ENCODE measurements at regions not wholly inside any gene's neighbourhood (a gene's known extent, or its start where the extent isn't known, plus 50 kb on each side); places are given as distances from the start of the nearest gene placed in this dataset.

DNA sequence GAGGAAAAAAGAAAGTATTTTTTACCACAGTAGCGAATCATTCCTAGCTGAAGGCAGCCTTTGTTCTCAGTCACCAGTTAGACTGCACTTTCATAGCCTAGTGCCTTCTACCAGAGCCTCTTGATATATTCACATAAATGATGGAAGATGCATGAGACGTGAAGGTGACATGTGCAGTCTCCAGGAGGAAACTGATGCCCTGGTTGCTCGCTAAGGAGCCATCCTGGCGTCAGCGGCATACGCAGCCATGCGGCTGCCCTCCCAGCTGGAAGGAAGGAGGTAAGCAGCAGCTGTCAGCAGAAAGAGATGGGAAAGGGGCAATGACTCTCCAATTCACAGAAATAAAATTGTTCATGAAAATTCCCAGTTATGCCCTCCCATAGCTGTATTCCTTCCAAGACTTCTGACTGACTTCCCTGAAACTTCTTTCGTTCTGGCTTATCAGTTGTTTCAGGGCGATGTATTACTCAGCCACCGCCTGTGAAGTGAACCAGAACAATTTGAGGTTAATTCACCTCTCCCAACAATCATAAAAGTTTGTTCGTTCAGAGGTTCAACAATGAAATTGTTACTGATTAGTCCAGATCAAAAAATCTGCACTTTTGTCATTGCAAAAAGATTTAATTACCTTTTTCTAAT, 331.2 kb downstream of the NR2F1-AS1 start:
- H3K79me2 ChIP-seq (ENCODE audit: control insufficient read depth, insufficient read depth, low read length), result no peaks in the 10 kb centered on the region
- H3K9ac ChIP-seq (ENCODE audit: control insufficient read depth, insufficient read depth, low read length), result no peak overlapping the region
- intact Hi-C loops (cut with micrococcal nuclease; ENCODE audit: unreplicated experiment) (no loop called here), in situ Hi-C loops (cut with MboI) (no loop called here)
- H3K27me3 ChIP-seq (replicated peaks in 1 of 2; ENCODE audit: control insufficient read depth in 2 of 2, insufficient read depth in 2 of 2, low read length in 1 of 2), result no peaks in the 10 kb centered on the region
- no peak for ATAC-seq
- FAIRE-seq, result no peak
- DNase-seq (ENCODE audit: low read depth, low spot score), result no peak
- H3K4me3 ChIP-seq, result no peak overlapping the region
- H3K27ac ChIP-seq (ENCODE audit: control insufficient read depth, insufficient read depth), result no peak overlapping the region
- no peak overlapping the region for H3K4me2 ChIP-seq (ENCODE audit: control insufficient read depth, insufficient read depth)
- H3K4me1 ChIP-seq (ENCODE audit: control insufficient read depth, insufficient read depth, low read length), result no peaks in the 10 kb centered on the region
- BruUV-seq (replicated peaks), result no TSS peak
- ChIA-PET CTCF (interaction anchor here (0.5 kb wide), 1 partner anchor 1325 kb away, joined by 3 read pairs; no protein-coding TSS in a partner anchor), SMC1A (ENCODE audit: uncharacterized antibody, unreplicated experiment) (interaction anchor here (0.5 kb wide), 1 partner anchor 423 kb away, joined by 3 read pairs; no protein-coding TSS in a partner anchor), POLR2A (no interaction called here), RAD21 (ENCODE audit: unreplicated experiment) (no interaction called here)
- H2AFZ ChIP-seq (ENCODE audit: control insufficient read depth, low read depth, low read length), result no peak overlapping the region
- H3K9me3 ChIP-seq (replicated peaks; ENCODE audit: control insufficient read depth, insufficient read depth, low read length), result no peaks in the 10 kb centered on the region
- no peaks in the 10 kb centered on the region for H4K20me1 ChIP-seq (ENCODE audit: control insufficient read depth, insufficient read depth)
- WGBS (ENCODE audit: insufficient coverage, insufficient replicate concordance, low lambda C conversion rate, missing lambda C conversion rate), result 26% methylated on average over 11 of the region's 11 CpGs
- H3K36me3 ChIP-seq (ENCODE audit: control insufficient read depth in 2 of 2, insufficient read depth in 2 of 2, low read length in 1 of 2), result no peaks in the 10 kb centered on the region
- TF ChIP-seq, protein P1, sequence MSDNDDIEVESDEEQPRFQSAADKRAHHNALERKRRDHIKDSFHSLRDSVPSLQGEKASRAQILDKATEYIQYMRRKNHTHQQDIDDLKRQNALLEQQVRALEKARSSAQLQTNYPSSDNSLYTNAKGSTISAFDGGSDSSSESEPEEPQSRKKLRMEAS (IDR thresholded peaks at IDR 0.05; ENCODE audit: low read depth, low read length), result no peak
- TF ChIP-seq NFXL1 (IDR thresholded peaks at IDR 0.05; ENCODE audit: borderline replicate concordance) (no peak), BHLHE40 (IDR thresholded peaks at IDR 0.05; ENCODE audit: borderline replicate concordance in 1 of 2, low read depth in 2 of 2, low read length in 1 of 2) (no peak), SIN3A (IDR thresholded peaks at IDR 0.05; ENCODE audit: low read depth, low read length) (no peak), ATF3 (IDR thresholded peaks at IDR 0.05; ENCODE audit: borderline replicate concordance, extremely low read depth, low read depth, low read length) (no peak), MEF2B (IDR thresholded peaks at IDR 0.05; ENCODE audit: partially characterized antibody, poor library complexity, severe bottlenecking) (no peak), KAT2A (conservative IDR thresholded peaks at IDR 0.05; ENCODE audit: control insufficient read depth, low read depth, low read length) (no peak), ZNF207 (IDR thresholded peaks at IDR 0.05; ENCODE audit: borderline replicate concordance) (no peak), RAD21 (IDR thresholded peaks at IDR 0.05; ENCODE audit: insufficient read depth, low read depth, low read length) (no peak), PAX5 (IDR thresholded peaks at IDR 0.05; ENCODE audit: borderline replicate concordance, low read depth, low read length) (no peak), NR2C1 (IDR thresholded peaks at IDR 0.05) (no peak), SMAD5 (IDR thresholded peaks at IDR 0.05; ENCODE audit: low read depth) (no peak), POLR2AphosphoS2 (IDR thresholded peaks at IDR 0.05; ENCODE audit: low read depth, low read length) (no peak), SUZ12 (IDR thresholded peaks at IDR 0.05; ENCODE audit: unreplicated experiment) (no peak), TBL1XR1 (IDR thresholded peaks at IDR 0.05; ENCODE audit: low read depth, low read length) (no peak)
- TF ChIP-seq, protein P2, sequence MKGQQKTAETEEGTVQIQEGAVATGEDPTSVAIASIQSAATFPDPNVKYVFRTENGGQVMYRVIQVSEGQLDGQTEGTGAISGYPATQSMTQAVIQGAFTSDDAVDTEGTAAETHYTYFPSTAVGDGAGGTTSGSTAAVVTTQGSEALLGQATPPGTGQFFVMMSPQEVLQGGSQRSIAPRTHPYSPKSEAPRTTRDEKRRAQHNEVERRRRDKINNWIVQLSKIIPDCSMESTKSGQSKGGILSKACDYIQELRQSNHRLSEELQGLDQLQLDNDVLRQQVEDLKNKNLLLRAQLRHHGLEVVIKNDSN (IDR thresholded peaks at IDR 0.05; ENCODE audit: borderline replicate concordance, extremely low read length, insufficient read depth, low read depth, low read length), result no peak
- TF ChIP-seq, protein P3, sequence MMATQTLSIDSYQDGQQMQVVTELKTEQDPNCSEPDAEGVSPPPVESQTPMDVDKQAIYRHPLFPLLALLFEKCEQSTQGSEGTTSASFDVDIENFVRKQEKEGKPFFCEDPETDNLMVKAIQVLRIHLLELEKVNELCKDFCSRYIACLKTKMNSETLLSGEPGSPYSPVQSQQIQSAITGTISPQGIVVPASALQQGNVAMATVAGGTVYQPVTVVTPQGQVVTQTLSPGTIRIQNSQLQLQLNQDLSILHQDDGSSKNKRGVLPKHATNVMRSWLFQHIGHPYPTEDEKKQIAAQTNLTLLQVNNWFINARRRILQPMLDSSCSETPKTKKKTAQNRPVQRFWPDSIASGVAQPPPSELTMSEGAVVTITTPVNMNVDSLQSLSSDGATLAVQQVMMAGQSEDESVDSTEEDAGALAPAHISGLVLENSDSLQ (IDR thresholded peaks at IDR 0.05), result no peak
- TF ChIP-seq, protein P4, sequence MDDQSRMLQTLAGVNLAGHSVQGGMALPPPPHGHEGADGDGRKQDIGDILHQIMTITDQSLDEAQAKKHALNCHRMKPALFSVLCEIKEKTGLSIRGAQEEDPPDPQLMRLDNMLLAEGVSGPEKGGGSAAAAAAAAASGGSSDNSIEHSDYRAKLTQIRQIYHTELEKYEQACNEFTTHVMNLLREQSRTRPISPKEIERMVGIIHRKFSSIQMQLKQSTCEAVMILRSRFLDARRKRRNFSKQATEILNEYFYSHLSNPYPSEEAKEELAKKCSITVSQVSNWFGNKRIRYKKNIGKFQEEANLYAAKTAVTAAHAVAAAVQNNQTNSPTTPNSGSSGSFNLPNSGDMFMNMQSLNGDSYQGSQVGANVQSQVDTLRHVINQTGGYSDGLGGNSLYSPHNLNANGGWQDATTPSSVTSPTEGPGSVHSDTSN (IDR thresholded peaks at IDR 0.05; ENCODE audit: insufficient replicate concordance, low read depth, low read length), result no peak

Measured in GM12878 (cell line).